ENCODE measurements at regions not wholly inside any gene's neighbourhood (a gene's known extent, or its start where the extent isn't known, plus 50 kb on each side); places are given as distances from the start of the nearest gene placed in this dataset.
"Not testable (repeated sequence)": the region's sequence is repeated elsewhere in the genome, so short reads cannot be mapped to it uniquely, and the experiment has no call there.

DNA sequence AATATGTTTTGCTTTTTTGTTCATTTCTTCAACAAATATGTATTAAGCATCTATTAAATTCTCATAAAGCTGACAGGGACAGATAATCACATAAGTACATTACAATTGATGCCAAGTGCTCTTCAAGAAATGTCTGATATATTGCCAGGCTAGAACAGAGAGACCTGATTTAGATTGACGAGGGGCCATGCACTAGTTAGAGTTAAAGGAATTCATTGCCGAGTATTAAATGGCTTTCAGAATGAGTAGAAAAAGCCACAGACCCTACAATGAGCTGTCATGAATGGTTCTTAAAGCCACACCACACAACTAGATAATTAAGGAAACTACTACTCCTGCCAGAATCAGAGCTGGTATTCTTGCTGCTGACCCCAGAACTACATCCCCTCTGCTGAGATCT lies 250.2 kb upstream of the MME start:
- Mint-ChIP-seq H3K4me3 (no peak overlapping the region), H3K4me1 (peaks cover 21% of the 10 kb centered on the region), H3K27me3 (ENCODE audit: low read depth) (no peaks in the 10 kb centered on the region; the same call in 1 of the 2 replicates), H3K36me3 (peaks cover 19% of the 10 kb centered on the region), H3K9me3 (peaks cover 28% of the 10 kb centered on the region), H3K27ac (no peak overlapping the region)
- ChIA-PET POLR2A (no interaction called here), CTCF (interaction anchor here (0.5 kb wide), 1 partner anchor 250 kb away, joined by 6 read pairs; no protein-coding TSS in a partner anchor)
- DNase-seq (ENCODE audit: low spot score) (no peak), ATAC-seq (no peak)
- TF ChIP-seq ZNF121 (CRISPR knock-in tag; IDR thresholded peaks at IDR 0.05), result no peak

DNA sequence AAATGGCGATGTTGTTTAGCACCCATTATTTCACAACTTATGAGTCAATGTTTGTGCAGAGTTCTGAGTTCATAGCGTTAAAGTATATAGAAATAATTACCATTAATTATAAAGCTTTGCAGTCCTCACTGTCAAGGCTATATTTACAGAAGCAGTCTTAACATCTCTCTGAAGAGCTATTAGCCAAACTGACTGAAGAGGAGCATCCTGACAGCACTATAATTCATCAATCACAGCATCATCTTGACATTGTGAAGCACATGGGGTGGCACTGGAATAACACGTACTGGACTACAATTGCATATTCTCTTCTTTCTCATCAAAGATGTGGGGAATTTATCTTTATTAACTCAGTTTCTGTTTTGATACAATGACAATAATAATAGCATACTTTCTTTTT lies 260.6 kb upstream of the MME start:
- POLR2A ChIA-PET, result no interaction called here
- Mint-ChIP-seq H3K36me3 (peaks cover 18% of the 10 kb centered on the region), H3K9me3 (peaks cover 35% of the 10 kb centered on the region), H3K27ac (no peak overlapping the region), H3K4me1 (no peaks in the 10 kb centered on the region), H3K27me3 (ENCODE audit: low read depth) (peaks cover 1% of the 10 kb centered on the region; the same call in 1 of the 2 replicates), H3K4me3 (no peak overlapping the region)
- TF ChIP-seq NFYB (CRISPR knock-in tag; conservative IDR thresholded peaks at IDR 0.05; ENCODE audit: low read depth) (no peak), EMX1 (CRISPR knock-in tag; IDR thresholded peaks at IDR 0.05) (no peak), GRHL2 (CRISPR knock-in tag; IDR thresholded peaks at IDR 0.05; ENCODE audit: insufficient replicate concordance, severe bottlenecking) (no peak)
- TF ChIP-seq, protein P1, sequence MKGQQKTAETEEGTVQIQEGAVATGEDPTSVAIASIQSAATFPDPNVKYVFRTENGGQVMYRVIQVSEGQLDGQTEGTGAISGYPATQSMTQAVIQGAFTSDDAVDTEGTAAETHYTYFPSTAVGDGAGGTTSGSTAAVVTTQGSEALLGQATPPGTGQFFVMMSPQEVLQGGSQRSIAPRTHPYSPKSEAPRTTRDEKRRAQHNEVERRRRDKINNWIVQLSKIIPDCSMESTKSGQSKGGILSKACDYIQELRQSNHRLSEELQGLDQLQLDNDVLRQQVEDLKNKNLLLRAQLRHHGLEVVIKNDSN (CRISPR knock-in tag; IDR thresholded peaks at IDR 0.05), result no peak
- DNase-seq (ENCODE audit: low spot score), result no peak
- ATAC-seq, result no peak
- CTCF ChIA-PET, result no interaction called here

GRCh38 chr3:154818676-154819255 lies 261.4 kb upstream of the MME start:
- H3K36me3 Mint-ChIP-seq, result peaks cover 11% of the 10 kb centered on the region
- H3K4me1 Mint-ChIP-seq, result no peaks in the 10 kb centered on the region
- H3K27me3 Mint-ChIP-seq (ENCODE audit: low read depth), result no peaks in the 10 kb centered on the region
- TF ChIP-seq, protein P2, sequence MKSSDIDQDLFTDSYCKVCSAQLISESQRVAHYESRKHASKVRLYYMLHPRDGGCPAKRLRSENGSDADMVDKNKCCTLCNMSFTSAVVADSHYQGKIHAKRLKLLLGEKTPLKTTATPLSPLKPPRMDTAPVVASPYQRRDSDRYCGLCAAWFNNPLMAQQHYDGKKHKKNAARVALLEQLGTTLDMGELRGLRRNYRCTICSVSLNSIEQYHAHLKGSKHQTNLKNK (CRISPR knock-in tag; IDR thresholded peaks at IDR 0.05), result no peak
- TF ChIP-seq IRF2 (CRISPR knock-in tag; IDR thresholded peaks at IDR 0.05; ENCODE audit: borderline replicate concordance, low read depth) (no peak), CBFB (CRISPR knock-in tag; IDR thresholded peaks at IDR 0.05; ENCODE audit: low read depth) (no peak), TCF7 (CRISPR knock-in tag; IDR thresholded peaks at IDR 0.05; ENCODE audit: low read depth) (no peak), SP1 (CRISPR knock-in tag; conservative IDR thresholded peaks at IDR 0.05) (no peak), PRRX2 (CRISPR knock-in tag; IDR thresholded peaks at IDR 0.05) (no peak), SMAD4 (CRISPR knock-in tag; IDR thresholded peaks at IDR 0.05) (no peak)
- TF ChIP-seq, protein P3, sequence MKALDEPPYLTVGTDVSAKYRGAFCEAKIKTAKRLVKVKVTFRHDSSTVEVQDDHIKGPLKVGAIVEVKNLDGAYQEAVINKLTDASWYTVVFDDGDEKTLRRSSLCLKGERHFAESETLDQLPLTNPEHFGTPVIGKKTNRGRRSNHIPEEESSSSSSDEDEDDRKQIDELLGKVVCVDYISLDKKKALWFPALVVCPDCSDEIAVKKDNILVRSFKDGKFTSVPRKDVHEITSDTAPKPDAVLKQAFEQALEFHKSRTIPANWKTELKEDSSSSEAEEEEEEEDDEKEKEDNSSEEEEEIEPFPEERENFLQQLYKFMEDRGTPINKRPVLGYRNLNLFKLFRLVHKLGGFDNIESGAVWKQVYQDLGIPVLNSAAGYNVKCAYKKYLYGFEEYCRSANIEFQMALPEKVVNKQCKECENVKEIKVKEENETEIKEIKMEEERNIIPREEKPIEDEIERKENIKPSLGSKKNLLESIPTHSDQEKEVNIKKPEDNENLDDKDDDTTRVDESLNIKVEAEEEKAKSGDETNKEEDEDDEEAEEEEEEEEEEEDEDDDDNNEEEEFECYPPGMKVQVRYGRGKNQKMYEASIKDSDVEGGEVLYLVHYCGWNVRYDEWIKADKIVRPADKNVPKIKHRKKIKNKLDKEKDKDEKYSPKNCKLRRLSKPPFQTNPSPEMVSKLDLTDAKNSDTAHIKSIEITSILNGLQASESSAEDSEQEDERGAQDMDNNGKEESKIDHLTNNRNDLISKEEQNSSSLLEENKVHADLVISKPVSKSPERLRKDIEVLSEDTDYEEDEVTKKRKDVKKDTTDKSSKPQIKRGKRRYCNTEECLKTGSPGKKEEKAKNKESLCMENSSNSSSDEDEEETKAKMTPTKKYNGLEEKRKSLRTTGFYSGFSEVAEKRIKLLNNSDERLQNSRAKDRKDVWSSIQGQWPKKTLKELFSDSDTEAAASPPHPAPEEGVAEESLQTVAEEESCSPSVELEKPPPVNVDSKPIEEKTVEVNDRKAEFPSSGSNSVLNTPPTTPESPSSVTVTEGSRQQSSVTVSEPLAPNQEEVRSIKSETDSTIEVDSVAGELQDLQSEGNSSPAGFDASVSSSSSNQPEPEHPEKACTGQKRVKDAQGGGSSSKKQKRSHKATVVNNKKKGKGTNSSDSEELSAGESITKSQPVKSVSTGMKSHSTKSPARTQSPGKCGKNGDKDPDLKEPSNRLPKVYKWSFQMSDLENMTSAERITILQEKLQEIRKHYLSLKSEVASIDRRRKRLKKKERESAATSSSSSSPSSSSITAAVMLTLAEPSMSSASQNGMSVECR (CRISPR knock-in tag; IDR thresholded peaks at IDR 0.05; ENCODE audit: borderline replicate concordance), result no peak
- H3K9me3 Mint-ChIP-seq, result peaks cover 28% of the 10 kb centered on the region
- POLR2A ChIA-PET, result no interaction called here
- no peak for DNase-seq (ENCODE audit: low spot score)
- H3K4me3 Mint-ChIP-seq, result no peak overlapping the region
- no peak overlapping the region for H3K27ac Mint-ChIP-seq
- CTCF ChIA-PET, result no interaction called here
- no peak for ATAC-seq

GRCh38 chr3:154810017-154810416 lies 270.1 kb upstream of the MME start:
- Mint-ChIP-seq H3K4me1 (peaks cover 12% of the 10 kb centered on the region), H3K9me3 (peaks cover 28% of the 10 kb centered on the region)
- ATAC-seq; DNase-seq (ENCODE audit: low spot score); POLR2A ChIA-PET; H3K27me3 Mint-ChIP-seq (ENCODE audit: low read depth); H3K4me3 Mint-ChIP-seq; H3K27ac Mint-ChIP-seq; CTCF ChIA-PET; H3K36me3 Mint-ChIP-seq: not testable (repeated sequence)

Measured in WTC11 (cell line).